ENCODE measurements at regions not wholly inside any gene's neighbourhood (a gene's known extent, or its start where the extent isn't known, plus 50 kb on each side); places are given as distances from the start of the nearest gene placed in this dataset.

DNA sequence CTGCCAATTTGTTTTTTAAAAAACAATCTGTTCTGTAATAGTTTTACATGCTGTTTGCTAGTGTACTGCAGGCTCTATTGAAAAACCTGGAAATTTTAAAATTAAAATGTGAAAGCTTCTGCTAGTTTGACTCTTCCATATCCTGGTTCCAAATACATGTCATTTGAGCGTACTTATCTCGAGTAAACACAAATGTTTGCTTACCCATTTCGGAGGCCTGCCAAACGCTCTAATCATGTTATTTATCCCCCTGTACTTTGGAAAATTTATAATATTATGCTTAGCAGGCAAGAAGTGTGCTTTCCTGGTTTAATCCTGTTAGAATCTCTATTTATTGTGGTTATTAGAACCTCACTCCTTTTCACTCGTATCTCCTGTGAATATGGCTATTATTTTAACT is 476.8 kb upstream of the CYLC2 start:
- CTCF ChIA-PET = no interaction called here
- H2AFZ ChIP-seq = no peak overlapping the region; the same call in 1 of the 2 replicates
- BruUV-seq (replicated peaks) = no TSS peak

DNA sequence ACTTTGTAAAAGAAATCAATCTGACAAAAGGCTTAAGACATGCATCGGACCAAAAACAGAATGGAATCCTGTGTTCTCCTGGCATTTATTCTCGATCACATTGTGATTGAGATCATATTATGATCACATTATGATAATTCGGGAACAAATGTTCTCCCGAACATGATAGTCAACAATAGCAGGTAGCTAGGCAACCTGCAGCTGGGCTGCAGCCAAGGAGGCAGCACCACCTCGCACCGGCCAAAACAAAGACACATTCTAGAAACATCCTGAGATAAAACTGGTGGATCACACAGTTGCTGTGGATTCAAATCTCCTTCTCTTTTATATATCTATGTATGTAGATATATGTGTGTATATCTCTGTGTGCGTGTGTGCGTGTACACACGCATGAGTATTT is 480.6 kb upstream of the CYLC2 start:
- BruUV-seq (replicated peaks) = no TSS peak
- H2AFZ ChIP-seq = no peak overlapping the region
- no peaks in the 10 kb centered on the region for H3K36me3 ChIP-seq (ENCODE audit: low read depth)
- no peak overlapping the region for H3K27ac ChIP-seq
- no peaks in the 10 kb centered on the region for H3K9me2 ChIP-seq (ENCODE audit: insufficient read depth)
- ChIA-PET POLR2A (ENCODE audit: unreplicated experiment) (no interaction called here), CTCF (no interaction called here)
- no peaks in the 10 kb centered on the region for H3K27me3 ChIP-seq (ENCODE audit: insufficient read depth, low read depth)
- H3K4me3 ChIP-seq = no peak overlapping the region
- H3K9me3 ChIP-seq (ENCODE audit: insufficient read depth, low read depth) = no peaks in the 10 kb centered on the region
- DNase-seq = no peak
- no peaks in the 10 kb centered on the region for H4K20me1 ChIP-seq (ENCODE audit: insufficient read depth)
- H3K79me2 ChIP-seq (ENCODE audit: low read depth) = no peaks in the 10 kb centered on the region
- no peaks in the 10 kb centered on the region for H3K4me1 ChIP-seq (replicated peaks; ENCODE audit: insufficient read depth)
- TF ChIP-seq EZH2 (IDR thresholded peaks at IDR 0.05; ENCODE audit: low read depth) = no peak
- TF ChIP-seq, protein P1, sequence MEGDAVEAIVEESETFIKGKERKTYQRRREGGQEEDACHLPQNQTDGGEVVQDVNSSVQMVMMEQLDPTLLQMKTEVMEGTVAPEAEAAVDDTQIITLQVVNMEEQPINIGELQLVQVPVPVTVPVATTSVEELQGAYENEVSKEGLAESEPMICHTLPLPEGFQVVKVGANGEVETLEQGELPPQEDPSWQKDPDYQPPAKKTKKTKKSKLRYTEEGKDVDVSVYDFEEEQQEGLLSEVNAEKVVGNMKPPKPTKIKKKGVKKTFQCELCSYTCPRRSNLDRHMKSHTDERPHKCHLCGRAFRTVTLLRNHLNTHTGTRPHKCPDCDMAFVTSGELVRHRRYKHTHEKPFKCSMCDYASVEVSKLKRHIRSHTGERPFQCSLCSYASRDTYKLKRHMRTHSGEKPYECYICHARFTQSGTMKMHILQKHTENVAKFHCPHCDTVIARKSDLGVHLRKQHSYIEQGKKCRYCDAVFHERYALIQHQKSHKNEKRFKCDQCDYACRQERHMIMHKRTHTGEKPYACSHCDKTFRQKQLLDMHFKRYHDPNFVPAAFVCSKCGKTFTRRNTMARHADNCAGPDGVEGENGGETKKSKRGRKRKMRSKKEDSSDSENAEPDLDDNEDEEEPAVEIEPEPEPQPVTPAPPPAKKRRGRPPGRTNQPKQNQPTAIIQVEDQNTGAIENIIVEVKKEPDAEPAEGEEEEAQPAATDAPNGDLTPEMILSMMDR (conservative IDR thresholded peaks at IDR 0.05) = no peak
- intact Hi-C loops (cut with micrococcal nuclease; ENCODE audit: unreplicated experiment) = no loop called here
- H3K4me2 ChIP-seq = no peak overlapping the region
- H3F3A ChIP-seq (ENCODE audit: insufficient read depth, low read depth) = no peaks in the 10 kb centered on the region

More for the DNA sequence above, 476.8 kb upstream of the CYLC2 start:
- H4K20me1 ChIP-seq (ENCODE audit: insufficient read depth) = no peaks in the 10 kb centered on the region
- no peaks in the 10 kb centered on the region for H3K27me3 ChIP-seq (ENCODE audit: insufficient read depth, low read depth)
- no peak overlapping the region for H3K4me3 ChIP-seq
- H3K27ac ChIP-seq = no peak overlapping the region
- no peak for DNase-seq
- H3K4me1 ChIP-seq (replicated peaks; ENCODE audit: insufficient read depth) = no peaks in the 10 kb centered on the region
- no peaks in the 10 kb centered on the region for H3K36me3 ChIP-seq (ENCODE audit: low read depth)
- H3K4me2 ChIP-seq = no peak overlapping the region
- intact Hi-C loops (cut with micrococcal nuclease; ENCODE audit: unreplicated experiment) = no loop called here
- TF ChIP-seq, protein P1 (conservative IDR thresholded peaks at IDR 0.05) = no peak
- no peak for TF ChIP-seq EZH2 (IDR thresholded peaks at IDR 0.05; ENCODE audit: low read depth)
- H3F3A ChIP-seq (ENCODE audit: insufficient read depth, low read depth) = no peaks in the 10 kb centered on the region
- POLR2A ChIA-PET (ENCODE audit: unreplicated experiment) = no interaction called here
- no peaks in the 10 kb centered on the region for H3K9me2 ChIP-seq (ENCODE audit: insufficient read depth)
- H3K79me2 ChIP-seq (ENCODE audit: low read depth) = no peaks in the 10 kb centered on the region
- H3K9me3 ChIP-seq (ENCODE audit: insufficient read depth, low read depth) = no peaks in the 10 kb centered on the region

DNA sequence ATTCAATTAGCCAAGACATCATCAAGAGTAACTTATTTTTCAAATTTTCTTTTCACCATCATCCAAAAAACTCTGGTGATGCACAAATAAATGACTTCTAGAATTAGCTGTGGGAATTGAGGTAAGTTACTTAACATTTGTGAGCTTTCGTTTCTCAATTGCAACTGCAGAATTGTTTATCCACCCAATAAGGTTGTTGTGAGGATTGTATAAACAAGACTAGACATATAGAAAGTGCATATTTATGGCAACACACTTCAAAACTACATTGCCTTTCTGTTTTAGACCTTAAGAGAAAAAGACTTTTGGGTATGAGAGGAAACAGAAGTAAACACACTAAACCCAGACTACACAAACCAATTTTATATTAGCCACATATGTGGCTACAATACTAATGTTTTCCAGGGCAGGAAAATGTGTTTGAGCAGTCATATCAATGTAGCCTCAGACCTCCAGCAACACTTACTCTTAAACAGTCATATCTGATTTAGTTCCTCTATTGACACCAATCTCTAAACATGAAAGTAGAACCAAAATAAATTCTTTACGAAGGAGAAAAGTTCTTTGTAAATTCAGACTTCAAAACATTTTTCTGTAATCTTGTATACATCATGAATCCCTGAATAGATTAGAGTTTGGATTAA is 488.0 kb upstream of the CYLC2 start:
- no TSS peak for BruUV-seq (replicated peaks)
- CTCF ChIA-PET = no interaction called here
- Histone ChIP-seq H3F3A (ENCODE audit: insufficient read depth, low read depth) (no peaks in the 10 kb centered on the region), H3K36me3 (ENCODE audit: low read depth) (no peaks in the 10 kb centered on the region), H3K4me1 (replicated peaks; ENCODE audit: insufficient read depth) (no peaks in the 10 kb centered on the region), H3K4me3 (no peak overlapping the region), H3K27me3 (ENCODE audit: insufficient read depth, low read depth) (no peaks in the 10 kb centered on the region), H4K20me1 (ENCODE audit: insufficient read depth) (no peaks in the 10 kb centered on the region), H3K9me3 (ENCODE audit: insufficient read depth, low read depth) (no peaks in the 10 kb centered on the region), H2AFZ (no peak overlapping the region), H3K4me2 (no peak overlapping the region), H3K79me2 (ENCODE audit: low read depth) (no peaks in the 10 kb centered on the region), H3K27ac (no peak overlapping the region), H3K9me2 (ENCODE audit: insufficient read depth) (no peaks in the 10 kb centered on the region)
- intact Hi-C loops (cut with micrococcal nuclease; ENCODE audit: unreplicated experiment) = no loop called here
- DNase-seq = no peak
- TF ChIP-seq, protein P1 (conservative IDR thresholded peaks at IDR 0.05) = no peak
- TF ChIP-seq EZH2 (IDR thresholded peaks at IDR 0.05; ENCODE audit: low read depth) = no peak
- POLR2A ChIA-PET (ENCODE audit: unreplicated experiment) = no interaction called here
